ENCODE measurements at regions not wholly inside any gene's neighbourhood (a gene's known extent, or its start where the extent isn't known, plus 50 kb on each side); places are given as distances from the start of the nearest gene placed in this dataset.
"Not testable (repeated sequence)": the region's sequence is repeated elsewhere in the genome, so short reads cannot be mapped to it uniquely, and the experiment has no call there.

- DNase-seq = no peak
Measured at GRCh38 chr18:40296717-40297413, 1658.2 kb upstream of the PIK3C3 start.

- DNase-seq = no peak
Measured at GRCh38 chr18:40292985-40293710, 1661.9 kb upstream of the PIK3C3 start.

GRCh38 chr18:40283560-40283959 lies 1671.5 kb upstream of the PIK3C3 start:
- no peak for DNase-seq

DNA sequence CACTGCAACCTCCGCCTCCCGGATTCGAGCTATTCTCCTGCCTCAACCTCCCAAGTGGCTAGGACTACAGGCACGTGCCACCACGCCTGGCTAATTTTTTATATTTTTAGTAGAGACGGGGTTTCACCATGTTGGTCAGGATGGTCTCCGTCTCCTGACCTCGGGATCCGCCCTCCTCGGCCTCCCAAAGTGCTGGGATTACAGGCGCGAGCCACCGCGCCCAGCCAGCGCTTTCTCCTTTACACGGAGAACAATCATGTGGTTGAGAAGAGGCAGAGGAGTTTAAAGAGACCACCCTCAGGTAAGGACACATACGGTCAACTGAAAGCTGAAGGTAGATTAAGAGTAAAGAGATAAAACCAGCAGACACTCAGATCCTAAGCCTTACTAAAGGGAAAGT lies 1673.7 kb upstream of the PIK3C3 start:
- not testable (repeated sequence) for DNase-seq

DNA sequence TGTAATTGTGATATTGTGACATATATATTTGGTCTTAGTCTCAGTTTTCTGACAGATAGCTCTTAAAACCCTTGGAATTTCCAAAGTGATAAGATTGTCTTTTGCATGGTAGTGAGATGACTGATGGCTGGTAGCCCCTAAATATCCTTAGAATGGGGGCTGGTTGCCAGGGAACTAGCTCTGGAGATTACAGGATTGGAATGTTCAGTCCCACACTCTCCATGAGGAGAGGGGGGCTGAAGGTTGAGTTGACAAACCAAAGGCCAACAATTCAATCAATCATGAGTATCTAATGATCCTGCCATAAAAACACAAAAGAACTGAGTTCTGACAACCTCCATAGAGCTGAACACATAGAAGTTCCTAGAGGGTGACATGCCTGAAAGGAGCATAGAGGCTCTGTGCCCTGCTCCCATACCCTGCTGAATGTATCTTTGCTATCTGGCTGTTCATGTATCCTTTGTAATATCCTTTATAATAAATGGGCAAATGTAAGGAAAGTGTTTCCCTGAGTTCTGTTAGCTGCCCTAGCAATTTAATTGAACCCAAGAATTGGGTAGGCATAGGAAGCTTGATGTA lies 1680.3 kb upstream of the PIK3C3 start:
- DNase-seq = no peak

DNA sequence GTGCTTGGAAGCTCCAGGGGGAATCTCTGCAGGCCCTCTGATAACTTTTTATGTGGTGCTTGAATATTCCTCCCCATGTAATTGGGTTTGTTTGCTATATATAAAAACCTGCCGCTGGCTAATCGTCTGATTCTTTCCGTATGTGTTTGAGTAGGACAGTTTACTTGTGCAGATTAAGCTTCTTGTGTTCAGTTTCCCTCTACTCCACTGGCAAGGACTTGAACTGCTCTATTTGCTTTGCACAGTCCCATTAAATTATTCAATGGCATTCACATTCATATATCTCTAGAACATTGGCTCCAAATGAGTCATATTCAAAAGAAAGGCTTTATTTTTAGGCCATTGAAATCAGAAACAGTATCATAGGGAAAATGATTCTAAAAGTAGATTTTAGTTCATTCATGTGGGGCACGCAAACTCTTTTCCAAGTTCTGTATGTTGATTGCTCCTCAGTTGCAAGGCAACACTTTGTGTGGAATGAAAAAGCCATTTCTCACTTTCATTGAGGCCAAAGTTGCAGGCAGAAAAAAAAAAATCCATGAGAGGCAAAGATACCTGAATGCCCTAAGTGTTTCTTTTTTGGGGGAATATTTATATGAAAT lies 1682.3 kb upstream of the PIK3C3 start:
- no peak for DNase-seq

DNA sequence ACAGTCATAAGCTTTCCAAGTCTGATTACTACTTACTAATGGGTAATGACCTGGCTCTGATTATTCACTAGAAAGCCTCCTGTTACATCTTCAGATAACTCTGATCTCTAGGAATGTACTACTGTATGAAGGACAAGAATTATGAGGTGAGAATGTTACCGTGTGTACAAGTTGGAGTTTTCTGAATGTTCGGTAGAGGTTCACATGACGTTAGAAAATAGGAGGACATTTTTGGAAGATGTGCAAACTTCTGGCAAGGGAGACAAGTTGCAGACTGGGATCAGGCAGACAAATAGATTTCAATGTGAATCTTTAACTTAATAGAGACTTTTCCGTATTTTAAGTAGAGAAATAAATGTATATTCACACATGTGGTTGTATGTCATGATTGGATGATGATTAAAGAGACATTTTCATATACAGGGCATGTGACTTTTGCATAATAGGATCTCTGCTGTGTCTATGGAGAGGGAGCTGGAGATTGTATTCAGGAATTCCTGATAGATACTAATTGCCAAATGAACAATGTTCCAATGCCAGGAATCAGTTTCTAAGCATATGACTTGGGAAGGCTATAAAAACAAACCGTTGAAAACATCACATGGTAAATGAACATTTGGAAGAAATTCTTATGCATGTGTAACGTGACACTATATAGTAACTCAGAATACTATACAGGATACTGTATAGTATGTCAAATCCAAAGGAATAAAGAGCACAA lies 1695.8 kb upstream of the PIK3C3 start:
- DNase-seq = no peak

- no peak for DNase-seq
Measured at GRCh38 chr18:40258311-40258710, 1696.7 kb upstream of the PIK3C3 start.

GRCh38 chr18:40250236-40250635 lies 1704.8 kb upstream of the PIK3C3 start:
- no peak for DNase-seq

DNA sequence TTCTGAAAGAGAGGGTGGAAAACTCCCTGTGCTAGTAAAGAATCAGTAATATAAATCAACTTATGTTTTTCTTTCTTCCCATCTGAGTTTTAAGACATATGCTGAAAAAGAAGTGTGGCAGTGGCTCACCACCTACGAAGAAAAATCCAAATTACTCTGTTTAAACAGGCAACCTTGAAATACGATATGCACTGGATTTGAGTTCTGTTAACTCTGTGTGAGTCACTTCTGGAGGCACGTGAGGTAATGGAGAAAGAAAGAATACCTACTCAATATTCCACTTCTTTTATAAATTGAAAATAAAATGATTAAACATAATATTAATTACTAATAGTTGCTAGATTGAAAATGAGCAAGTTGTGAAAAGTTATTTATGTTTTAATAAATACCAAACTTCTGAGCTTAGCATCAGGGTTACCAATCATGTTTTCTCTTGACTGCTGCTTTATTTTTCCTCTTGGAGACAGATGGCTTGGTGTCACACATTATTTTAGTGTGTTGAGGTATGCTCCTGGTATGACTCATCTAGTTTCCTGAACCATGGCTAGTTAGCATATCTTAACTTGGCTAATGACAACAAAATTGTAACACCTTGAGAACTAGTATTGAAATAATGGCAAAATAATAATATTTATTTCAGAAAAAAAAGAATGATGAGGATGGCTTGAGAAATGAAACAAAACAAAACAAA lies 1705.5 kb upstream of the PIK3C3 start:
- DNase-seq = no peak

DNA sequence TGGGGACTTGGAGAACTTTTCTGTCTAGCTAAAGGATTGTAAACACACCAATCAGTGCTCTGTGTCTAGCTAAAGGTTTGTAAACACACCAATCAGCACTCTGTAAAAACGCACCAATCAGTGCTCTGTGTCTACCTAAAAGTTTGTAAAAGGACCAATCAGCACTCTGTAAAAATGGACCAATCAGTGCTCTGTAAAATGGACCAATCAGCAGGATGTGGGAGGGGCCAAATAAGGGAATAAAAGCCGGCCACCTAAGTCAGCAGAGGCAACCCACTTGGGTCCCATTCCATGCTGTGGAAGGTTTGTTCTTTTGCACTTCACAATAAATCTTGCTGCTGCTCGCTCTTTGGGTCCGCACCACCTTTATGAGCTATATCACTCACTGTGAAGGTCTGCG lies 1709.4 kb upstream of the PIK3C3 start:
- DNase-seq = not testable (repeated sequence)

GRCh38 chr18:40243607-40244006 lies 1711.4 kb upstream of the PIK3C3 start:
- no peak for DNase-seq

- DNase-seq = no peak
Measured at GRCh38 chr18:40235836-40236235, 1719.2 kb upstream of the PIK3C3 start.

GRCh38 chr18:40235323-40235722 lies 1719.7 kb upstream of the PIK3C3 start:
- DNase-seq = no peak

DNA sequence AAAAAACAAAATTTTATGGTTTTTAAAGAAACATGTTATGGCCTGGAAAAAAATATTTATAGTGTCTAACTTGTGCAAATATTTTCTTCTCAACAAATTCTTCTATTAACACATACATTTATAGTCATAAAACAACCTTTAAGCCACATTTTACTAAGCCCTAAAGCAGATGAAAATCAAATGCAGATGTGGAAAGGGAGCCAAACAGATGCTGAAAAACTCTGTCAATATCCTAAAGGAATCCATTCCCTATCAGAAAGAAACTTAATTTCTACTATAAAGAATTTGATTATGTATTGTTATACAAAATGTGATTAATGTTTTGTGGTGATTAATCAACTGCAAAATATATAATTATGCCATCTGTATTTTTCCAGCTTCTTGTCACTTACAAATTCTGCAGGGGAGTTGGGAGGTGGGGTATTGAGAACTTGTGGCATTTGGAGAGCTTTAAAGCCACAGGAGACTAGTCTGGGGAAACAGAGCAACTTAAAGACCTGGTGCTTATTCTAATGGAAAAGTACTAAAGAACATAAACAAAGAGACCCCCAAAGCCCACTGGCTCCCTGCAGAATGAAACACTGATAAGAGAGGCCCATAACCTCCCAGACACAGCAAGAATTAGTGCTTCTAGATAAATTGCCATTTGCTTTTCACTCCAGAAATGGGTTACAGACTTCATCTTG lies 1721.0 kb upstream of the PIK3C3 start:
- no peak for DNase-seq

DNA sequence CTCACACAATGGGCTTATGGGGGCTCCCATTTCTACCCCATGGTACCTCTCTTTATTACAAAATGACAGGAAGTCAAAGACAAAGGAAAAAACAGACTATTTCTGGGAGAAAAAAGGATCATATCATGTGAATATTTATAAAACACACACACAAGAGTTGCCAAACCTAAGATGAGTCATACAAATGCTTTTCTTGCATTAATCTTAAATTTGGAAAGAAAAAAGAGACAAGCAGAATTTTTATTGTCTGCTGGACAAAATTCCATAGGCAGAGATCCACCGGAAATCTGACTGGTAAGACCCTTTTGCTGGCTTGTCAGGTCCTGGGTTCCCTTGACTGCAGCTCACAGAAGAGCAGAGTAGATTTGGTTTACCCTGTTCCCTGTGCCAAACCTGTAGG lies 1732.3 kb upstream of the PIK3C3 start:
- DNase-seq = no peak

DNA sequence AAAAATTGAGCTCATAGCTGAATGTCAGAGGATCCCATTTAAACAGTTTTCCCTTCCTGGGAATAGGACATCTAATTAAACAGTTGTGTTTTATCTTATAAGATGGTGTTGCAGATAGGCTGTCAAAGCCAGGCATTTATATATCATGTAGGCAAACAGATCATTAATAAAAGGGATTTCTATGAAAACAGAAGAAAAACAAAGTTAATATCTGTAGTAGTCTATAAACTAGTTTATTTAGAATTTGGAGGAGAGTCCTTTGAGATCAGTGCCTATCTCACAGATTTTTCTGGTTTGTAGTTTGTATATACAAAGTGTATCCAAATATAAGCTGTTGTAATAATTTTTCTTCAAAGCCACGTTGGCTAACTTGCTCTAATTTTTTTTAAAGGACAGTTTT lies 1738.2 kb upstream of the PIK3C3 start:
- no peak for DNase-seq

DNA sequence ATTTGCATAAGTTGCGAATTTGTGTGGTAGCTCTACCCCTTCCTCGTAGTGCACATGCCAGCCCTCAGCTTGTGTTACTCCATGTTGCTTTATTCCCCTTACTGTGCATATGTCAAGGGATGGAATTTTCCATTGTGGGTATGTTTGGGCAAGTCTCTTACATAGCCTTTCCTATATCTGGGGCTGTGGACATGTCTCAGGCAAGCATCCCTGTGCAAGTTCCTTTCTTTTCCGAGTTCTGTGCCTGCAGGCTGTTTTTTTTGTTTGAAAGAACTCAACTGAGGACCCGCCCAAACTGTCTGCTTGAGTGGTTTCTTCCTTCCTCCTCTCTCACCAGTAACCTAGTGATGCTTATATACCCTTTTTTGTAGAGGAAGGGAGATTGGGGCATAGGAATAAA lies 1739.1 kb upstream of the PIK3C3 start:
- no peak for DNase-seq

GRCh38 chr18:40210696-40211095 lies 1744.3 kb upstream of the PIK3C3 start:
- no peak for DNase-seq

- no peak for DNase-seq
Measured at GRCh38 chr18:40208958-40209357, 1746.1 kb upstream of the PIK3C3 start.

DNA sequence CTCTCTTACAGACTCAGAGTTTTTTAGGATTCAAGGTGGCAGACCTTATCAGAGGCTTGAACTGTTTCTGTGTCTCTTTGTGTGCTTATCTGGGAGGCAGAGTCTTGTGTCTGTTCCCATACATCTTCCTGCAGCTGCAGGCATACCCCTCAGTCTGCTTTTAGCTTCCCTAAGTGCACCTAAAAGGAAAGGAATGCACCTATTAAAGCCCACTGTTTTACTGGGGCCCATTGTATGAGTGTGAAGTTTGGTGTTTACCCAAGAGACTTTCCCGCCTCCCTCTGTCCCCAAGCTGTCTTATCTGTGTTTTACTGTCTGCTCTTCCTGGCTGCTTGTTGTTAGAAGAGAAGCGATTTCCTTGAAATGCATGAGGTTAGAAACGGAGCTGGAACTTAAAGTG lies 1757.3 kb upstream of the PIK3C3 start:
- no peak for DNase-seq

DNA sequence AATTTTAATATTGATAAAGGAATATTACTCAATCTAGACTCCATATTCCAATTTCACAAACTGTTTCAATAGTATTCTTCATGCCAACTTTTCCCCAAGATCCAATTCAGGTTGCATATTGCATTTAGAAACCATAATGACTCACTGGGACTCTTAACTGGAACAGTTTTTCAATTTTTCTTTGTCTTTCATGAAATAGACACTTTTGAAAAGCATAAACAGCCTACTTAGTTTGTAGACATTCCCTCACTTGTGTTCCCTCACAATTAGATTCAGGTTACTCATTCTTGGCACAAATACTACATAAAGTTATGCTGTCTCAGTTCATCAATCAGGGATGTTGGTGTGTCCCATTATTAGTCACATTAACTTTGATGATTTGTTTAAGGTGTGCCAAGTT lies 1768.4 kb upstream of the PIK3C3 start:
- no peak for DNase-seq

Data from cerebellar nuclear complex (tissue), 1 donor.